H1 (cell line): ENCODE measurements at regions not wholly inside any gene's neighbourhood (a gene's known extent, or its start where the extent isn't known, plus 50 kb on each side); places are given as distances from the start of the nearest gene placed in this dataset.

ENCODE experiments used
- CTBP2 ChIP-seq: IDR thresholded peaks from 2 replicates; pipeline ENCODE4 v1.7.0; 2011; ENCODE audit warnings: borderline replicate concordance, mild to moderate bottlenecking, moderate library complexity, mixed read lengths, low read length; ENCODE audit not compliant: insufficient read depth, insufficient read length
- POLR2A ChIP-seq, 2 experiments: IDR thresholded peaks; 1 replicate in 1 of 2; 2 replicates in 1 of 2; pipeline ENCODE4 v1.6.1; 2011; ENCODE audit warnings: low read depth in 2 of 2, low read length in 2 of 2, mild to moderate bottlenecking in 2 of 2; ENCODE audit errors: control extremely low read depth in 1 of 2
- RFX5 ChIP-seq: IDR thresholded peaks from 2 replicates; pipeline ENCODE4 v1.6.1; 2011; ENCODE audit warnings: low read depth, low read length, improper control_type of control experiment, borderline replicate concordance
- SIX5 ChIP-seq: IDR thresholded peaks from 2 replicates; pipeline ENCODE4 v1.6.1; 2011; ENCODE audit warnings: mild to moderate bottlenecking, low read depth, low read length
- TF ChIP-seq, protein P1 (sequence below): fragments of 300-600 bp; sonication (generic); IDR thresholded peaks from 2 replicates; pipeline ENCODE4 v1.7.1; 2012; ENCODE audit warnings: low read length, moderate library complexity, mild to moderate bottlenecking, inconsistent platforms; ENCODE audit not compliant: insufficient replicate concordance
- TF ChIP-seq, protein P2 (sequence below): IDR thresholded peaks from 2 replicates; pipeline ENCODE4 v1.6.1; 2012; ENCODE audit warnings: low read length, inconsistent platforms

DNA sequence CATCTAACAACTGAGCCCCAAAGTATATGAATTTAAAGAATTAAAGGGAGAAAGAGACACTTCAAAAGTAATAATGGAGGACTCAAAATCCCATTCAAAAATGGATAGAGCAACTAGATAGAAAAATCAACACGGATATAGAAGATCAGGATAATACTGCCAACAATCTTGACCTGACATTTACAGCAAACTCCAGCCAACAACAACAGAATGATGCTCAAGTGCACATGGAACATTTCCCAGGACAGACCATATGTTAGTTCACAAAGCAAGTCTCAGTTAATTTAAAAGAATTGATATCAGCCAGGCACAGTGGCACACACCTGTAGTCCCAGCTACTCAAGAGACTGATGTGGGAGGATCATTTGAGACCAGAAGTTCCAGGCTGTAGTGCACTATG, 72.0 kb upstream of the SMARCAD1 start (continued):
- TF ChIP-seq, protein P1, sequence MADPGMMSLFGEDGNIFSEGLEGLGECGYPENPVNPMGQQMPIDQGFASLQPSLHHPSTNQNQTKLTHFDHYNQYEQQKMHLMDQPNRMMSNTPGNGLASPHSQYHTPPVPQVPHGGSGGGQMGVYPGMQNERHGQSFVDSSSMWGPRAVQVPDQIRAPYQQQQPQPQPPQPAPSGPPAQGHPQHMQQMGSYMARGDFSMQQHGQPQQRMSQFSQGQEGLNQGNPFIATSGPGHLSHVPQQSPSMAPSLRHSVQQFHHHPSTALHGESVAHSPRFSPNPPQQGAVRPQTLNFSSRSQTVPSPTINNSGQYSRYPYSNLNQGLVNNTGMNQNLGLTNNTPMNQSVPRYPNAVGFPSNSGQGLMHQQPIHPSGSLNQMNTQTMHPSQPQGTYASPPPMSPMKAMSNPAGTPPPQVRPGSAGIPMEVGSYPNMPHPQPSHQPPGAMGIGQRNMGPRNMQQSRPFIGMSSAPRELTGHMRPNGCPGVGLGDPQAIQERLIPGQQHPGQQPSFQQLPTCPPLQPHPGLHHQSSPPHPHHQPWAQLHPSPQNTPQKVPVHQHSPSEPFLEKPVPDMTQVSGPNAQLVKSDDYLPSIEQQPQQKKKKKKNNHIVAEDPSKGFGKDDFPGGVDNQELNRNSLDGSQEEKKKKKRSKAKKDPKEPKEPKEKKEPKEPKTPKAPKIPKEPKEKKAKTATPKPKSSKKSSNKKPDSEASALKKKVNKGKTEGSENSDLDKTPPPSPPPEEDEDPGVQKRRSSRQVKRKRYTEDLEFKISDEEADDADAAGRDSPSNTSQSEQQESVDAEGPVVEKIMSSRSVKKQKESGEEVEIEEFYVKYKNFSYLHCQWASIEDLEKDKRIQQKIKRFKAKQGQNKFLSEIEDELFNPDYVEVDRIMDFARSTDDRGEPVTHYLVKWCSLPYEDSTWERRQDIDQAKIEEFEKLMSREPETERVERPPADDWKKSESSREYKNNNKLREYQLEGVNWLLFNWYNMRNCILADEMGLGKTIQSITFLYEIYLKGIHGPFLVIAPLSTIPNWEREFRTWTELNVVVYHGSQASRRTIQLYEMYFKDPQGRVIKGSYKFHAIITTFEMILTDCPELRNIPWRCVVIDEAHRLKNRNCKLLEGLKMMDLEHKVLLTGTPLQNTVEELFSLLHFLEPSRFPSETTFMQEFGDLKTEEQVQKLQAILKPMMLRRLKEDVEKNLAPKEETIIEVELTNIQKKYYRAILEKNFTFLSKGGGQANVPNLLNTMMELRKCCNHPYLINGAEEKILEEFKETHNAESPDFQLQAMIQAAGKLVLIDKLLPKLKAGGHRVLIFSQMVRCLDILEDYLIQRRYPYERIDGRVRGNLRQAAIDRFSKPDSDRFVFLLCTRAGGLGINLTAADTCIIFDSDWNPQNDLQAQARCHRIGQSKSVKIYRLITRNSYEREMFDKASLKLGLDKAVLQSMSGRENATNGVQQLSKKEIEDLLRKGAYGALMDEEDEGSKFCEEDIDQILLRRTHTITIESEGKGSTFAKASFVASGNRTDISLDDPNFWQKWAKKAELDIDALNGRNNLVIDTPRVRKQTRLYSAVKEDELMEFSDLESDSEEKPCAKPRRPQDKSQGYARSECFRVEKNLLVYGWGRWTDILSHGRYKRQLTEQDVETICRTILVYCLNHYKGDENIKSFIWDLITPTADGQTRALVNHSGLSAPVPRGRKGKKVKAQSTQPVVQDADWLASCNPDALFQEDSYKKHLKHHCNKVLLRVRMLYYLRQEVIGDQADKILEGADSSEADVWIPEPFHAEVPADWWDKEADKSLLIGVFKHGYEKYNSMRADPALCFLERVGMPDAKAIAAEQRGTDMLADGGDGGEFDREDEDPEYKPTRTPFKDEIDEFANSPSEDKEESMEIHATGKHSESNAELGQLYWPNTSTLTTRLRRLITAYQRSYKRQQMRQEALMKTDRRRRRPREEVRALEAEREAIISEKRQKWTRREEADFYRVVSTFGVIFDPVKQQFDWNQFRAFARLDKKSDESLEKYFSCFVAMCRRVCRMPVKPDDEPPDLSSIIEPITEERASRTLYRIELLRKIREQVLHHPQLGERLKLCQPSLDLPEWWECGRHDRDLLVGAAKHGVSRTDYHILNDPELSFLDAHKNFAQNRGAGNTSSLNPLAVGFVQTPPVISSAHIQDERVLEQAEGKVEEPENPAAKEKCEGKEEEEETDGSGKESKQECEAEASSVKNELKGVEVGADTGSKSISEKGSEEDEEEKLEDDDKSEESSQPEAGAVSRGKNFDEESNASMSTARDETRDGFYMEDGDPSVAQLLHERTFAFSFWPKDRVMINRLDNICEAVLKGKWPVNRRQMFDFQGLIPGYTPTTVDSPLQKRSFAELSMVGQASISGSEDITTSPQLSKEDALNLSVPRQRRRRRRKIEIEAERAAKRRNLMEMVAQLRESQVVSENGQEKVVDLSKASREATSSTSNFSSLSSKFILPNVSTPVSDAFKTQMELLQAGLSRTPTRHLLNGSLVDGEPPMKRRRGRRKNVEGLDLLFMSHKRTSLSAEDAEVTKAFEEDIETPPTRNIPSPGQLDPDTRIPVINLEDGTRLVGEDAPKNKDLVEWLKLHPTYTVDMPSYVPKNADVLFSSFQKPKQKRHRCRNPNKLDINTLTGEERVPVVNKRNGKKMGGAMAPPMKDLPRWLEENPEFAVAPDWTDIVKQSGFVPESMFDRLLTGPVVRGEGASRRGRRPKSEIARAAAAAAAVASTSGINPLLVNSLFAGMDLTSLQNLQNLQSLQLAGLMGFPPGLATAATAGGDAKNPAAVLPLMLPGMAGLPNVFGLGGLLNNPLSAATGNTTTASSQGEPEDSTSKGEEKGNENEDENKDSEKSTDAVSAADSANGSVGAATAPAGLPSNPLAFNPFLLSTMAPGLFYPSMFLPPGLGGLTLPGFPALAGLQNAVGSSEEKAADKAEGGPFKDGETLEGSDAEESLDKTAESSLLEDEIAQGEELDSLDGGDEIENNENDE = no peak
- TF ChIP-seq POLR2A (IDR thresholded peaks at IDR 0.05; ENCODE audit: control extremely low read depth in 1 of 2, low read depth in 2 of 2, low read length in 2 of 2) (no peak), RFX5 (no peak), CTBP2 (no peak), SIX5 (no peak)
- TF ChIP-seq, protein P2, sequence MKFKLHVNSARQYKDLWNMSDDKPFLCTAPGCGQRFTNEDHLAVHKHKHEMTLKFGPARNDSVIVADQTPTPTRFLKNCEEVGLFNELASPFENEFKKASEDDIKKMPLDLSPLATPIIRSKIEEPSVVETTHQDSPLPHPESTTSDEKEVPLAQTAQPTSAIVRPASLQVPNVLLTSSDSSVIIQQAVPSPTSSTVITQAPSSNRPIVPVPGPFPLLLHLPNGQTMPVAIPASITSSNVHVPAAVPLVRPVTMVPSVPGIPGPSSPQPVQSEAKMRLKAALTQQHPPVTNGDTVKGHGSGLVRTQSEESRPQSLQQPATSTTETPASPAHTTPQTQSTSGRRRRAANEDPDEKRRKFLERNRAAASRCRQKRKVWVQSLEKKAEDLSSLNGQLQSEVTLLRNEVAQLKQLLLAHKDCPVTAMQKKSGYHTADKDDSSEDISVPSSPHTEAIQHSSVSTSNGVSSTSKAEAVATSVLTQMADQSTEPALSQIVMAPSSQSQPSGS = no peak
